ENCODE measurements at regions not wholly inside any gene's neighbourhood (a gene's known extent, or its start where the extent isn't known, plus 50 kb on each side); places are given as distances from the start of the nearest gene placed in this dataset.

GRCh38 chr13:33691980-33692379, 126.0 kb upstream of the RFC3 start:
- TF ChIP-seq CTCF (IDR thresholded peaks at IDR 0.05; ENCODE audit: insufficient read depth, low read depth, low read length), result no peak
- Histone ChIP-seq H3K36me3 (ENCODE audit: control insufficient read depth, insufficient read depth, low read length) (no peaks in the 10 kb centered on the region), H3K4me3 (ENCODE audit: low read depth, low read length) (no peak overlapping the region), H3K27me3 (ENCODE audit: control insufficient read depth, insufficient read depth, low read length) (0 out of 2 replicates have a peak, but pooled peaks cover 4% of the 10 kb centered on the region)
- CTCF ChIA-PET, result interaction anchor here (1.5 kb wide), 1 partner anchor 149 kb away, joined by 3 read pairs; no protein-coding TSS in a partner anchor
- POLR2A ChIA-PET, result no interaction called here
- no peak for DNase-seq (ENCODE audit: low read depth)

- no peak for TF ChIP-seq CTCF (IDR thresholded peaks at IDR 0.05; ENCODE audit: insufficient read depth, low read depth, low read length)
- Histone ChIP-seq H3K27me3 (ENCODE audit: control insufficient read depth, insufficient read depth, low read length) (0 out of 2 replicates have a peak, but pooled peaks cover 4% of the 10 kb centered on the region), H3K4me3 (ENCODE audit: low read depth, low read length) (no peak overlapping the region), H3K36me3 (ENCODE audit: control insufficient read depth, insufficient read depth, low read length) (no peaks in the 10 kb centered on the region)
- CTCF ChIA-PET, result interaction anchor here (1.5 kb wide), 1 partner anchor 149 kb away, joined by 3 read pairs; no protein-coding TSS in a partner anchor
- POLR2A ChIA-PET, result no interaction called here
- DNase-seq (ENCODE audit: low read depth), result no peak
Observed at GRCh38 chr13:33692531-33692930, 125.4 kb upstream of the RFC3 start.

- CTCF ChIA-PET, result no interaction called here
- Histone ChIP-seq H3K4me3 (ENCODE audit: low read depth, low read length) (no peak overlapping the region), H3K36me3 (ENCODE audit: control insufficient read depth, insufficient read depth, low read length) (no peaks in the 10 kb centered on the region), H3K27me3 (ENCODE audit: control insufficient read depth, insufficient read depth, low read length) (no peaks in the 10 kb centered on the region)
- DNase-seq (ENCODE audit: low read depth), result no peak
- TF ChIP-seq CTCF (IDR thresholded peaks at IDR 0.05; ENCODE audit: insufficient read depth, low read depth, low read length), result no peak
- POLR2A ChIA-PET, result no interaction called here
Observed at GRCh38 chr13:33694546-33694945, 123.4 kb upstream of the RFC3 start.

GRCh38 chr13:33696530-33696929, 121.4 kb upstream of the RFC3 start:
- Histone ChIP-seq H3K27me3 (ENCODE audit: control insufficient read depth, insufficient read depth, low read length) (no peaks in the 10 kb centered on the region), H3K36me3 (ENCODE audit: control insufficient read depth, insufficient read depth, low read length) (no peaks in the 10 kb centered on the region), H3K4me3 (ENCODE audit: low read depth, low read length) (no peak overlapping the region)
- TF ChIP-seq CTCF (IDR thresholded peaks at IDR 0.05; ENCODE audit: insufficient read depth, low read depth, low read length), result no peak
- CTCF ChIA-PET, result interaction anchor here (1.1 to 1.6 kb wide), 2 partner anchors 22 to 45 kb away, joined by 3 to 4 read pairs; no protein-coding TSS in a partner anchor
- DNase-seq (ENCODE audit: low read depth), result no peak
- POLR2A ChIA-PET, result no interaction called here

GRCh38 chr13:33697926-33698325, 120.0 kb upstream of the RFC3 start:
- ChIA-PET POLR2A (no interaction called here), CTCF (no interaction called here)

More at GRCh38 chr13:33697926-33698325, 120.0 kb upstream of the RFC3 start:
- Histone ChIP-seq H3K36me3 (ENCODE audit: control insufficient read depth, insufficient read depth, low read length) (no peaks in the 10 kb centered on the region), H3K4me3 (ENCODE audit: low read depth, low read length) (no peak overlapping the region), H3K27me3 (ENCODE audit: control insufficient read depth, insufficient read depth, low read length) (no peaks in the 10 kb centered on the region)
- TF ChIP-seq CTCF (IDR thresholded peaks at IDR 0.05; ENCODE audit: insufficient read depth, low read depth, low read length), result no peak
- no peak for DNase-seq (ENCODE audit: low read depth)

All from BJ (cell line).